HG03558 (cell line): ENCODE measurements at regions not wholly inside any gene's neighbourhood (a gene's known extent, or its start where the extent isn't known, plus 50 kb on each side); places are given as distances from the start of the nearest gene placed in this dataset.
A peak's percentile ranks its signal among the peaks of the same experiment; 100 is the strongest.

Experiments
- ATAC-seq: cut with Tn5 transposase; IDR thresholded peaks from one replicate; pipeline ENCODE4 v1.9.1; 2021; ENCODE audit warnings: moderate number of reproducible peaks; ENCODE audit not compliant: unreplicated experiment; ENCODE audit errors: extremely low read depth

GRCh38 chr14:32254952-32255679, 52.0 kb upstream of the RNU6-8 start:
- ATAC-seq, result peak; percentile 31

DNA sequence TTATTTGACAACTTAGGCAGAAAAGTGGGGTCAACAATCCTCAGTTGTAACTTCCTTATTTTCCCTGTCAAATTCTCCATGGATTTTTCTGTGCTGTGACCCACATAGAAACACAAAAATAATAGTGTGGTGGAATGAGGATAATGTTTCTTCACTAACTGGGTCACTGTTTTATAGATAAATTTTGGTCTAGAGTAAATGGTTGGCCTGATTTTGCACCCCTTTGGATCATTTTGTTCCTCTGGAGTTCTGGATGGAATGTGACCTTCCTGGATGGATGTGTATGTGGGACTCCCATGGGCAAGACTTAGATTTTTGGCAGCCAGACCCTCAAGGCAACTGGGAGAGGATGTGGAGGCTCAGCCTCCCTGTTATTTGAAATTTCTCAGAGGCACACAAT, 52.7 kb upstream of the RNU6-8 start:
- no peak for ATAC-seq

GRCh38 chr14:32256576-32256975, 53.5 kb upstream of the RNU6-8 start:
- no peak for ATAC-seq

- no peak for ATAC-seq
Measured at GRCh38 chr14:32258336-32258993, 55.4 kb upstream of the RNU6-8 start.

- peak; percentile 73 for ATAC-seq
Measured at GRCh38 chr14:32259368-32260013, 56.4 kb upstream of the RNU6-8 start.

GRCh38 chr14:32263939-32264567, 61.0 kb upstream of the RNU6-8 start:
- ATAC-seq, result no peak

- no peak for ATAC-seq
Measured at GRCh38 chr14:32265584-32265983, 62.5 kb upstream of the RNU6-8 start.

- no peak for ATAC-seq
Measured at GRCh38 chr14:32277998-32278397, 51.1 kb upstream of the AKAP6 start.
